ENCODE measurements at regions not wholly inside any gene's neighbourhood (a gene's known extent, or its start where the extent isn't known, plus 50 kb on each side); places are given as distances from the start of the nearest gene placed in this dataset.

DNA sequence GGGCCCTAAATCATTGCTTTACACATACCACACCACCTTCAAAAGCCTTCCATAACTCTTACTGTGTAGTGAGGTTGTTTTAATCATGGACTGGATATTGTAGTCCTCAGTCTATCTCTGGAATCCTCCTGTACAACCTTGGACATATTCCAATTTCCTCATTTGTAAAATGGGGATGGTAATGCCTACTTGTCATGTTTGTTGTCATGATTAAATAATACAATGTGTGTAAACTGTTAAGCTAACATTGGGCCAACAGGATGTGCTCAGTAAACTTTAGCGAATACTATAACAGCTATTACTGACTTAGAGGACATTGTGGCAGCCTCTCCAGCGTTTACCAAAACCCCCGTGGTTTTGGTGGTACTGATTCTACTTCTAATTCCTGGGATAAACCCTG is 74.7 kb upstream of the PTPRM start:
- TF ChIP-seq, protein P1, sequence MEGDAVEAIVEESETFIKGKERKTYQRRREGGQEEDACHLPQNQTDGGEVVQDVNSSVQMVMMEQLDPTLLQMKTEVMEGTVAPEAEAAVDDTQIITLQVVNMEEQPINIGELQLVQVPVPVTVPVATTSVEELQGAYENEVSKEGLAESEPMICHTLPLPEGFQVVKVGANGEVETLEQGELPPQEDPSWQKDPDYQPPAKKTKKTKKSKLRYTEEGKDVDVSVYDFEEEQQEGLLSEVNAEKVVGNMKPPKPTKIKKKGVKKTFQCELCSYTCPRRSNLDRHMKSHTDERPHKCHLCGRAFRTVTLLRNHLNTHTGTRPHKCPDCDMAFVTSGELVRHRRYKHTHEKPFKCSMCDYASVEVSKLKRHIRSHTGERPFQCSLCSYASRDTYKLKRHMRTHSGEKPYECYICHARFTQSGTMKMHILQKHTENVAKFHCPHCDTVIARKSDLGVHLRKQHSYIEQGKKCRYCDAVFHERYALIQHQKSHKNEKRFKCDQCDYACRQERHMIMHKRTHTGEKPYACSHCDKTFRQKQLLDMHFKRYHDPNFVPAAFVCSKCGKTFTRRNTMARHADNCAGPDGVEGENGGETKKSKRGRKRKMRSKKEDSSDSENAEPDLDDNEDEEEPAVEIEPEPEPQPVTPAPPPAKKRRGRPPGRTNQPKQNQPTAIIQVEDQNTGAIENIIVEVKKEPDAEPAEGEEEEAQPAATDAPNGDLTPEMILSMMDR (IDR thresholded peaks at IDR 0.05) = no peak
- no peak for TF ChIP-seq POLR2A (IDR thresholded peaks at IDR 0.05)

Data from Peyer's patch (tissue), 4 donors.